ENCODE measurements at regions not wholly inside any gene's neighbourhood (a gene's known extent, or its start where the extent isn't known, plus 50 kb on each side); places are given as distances from the start of the nearest gene placed in this dataset.

- Mint-ChIP-seq H3K4me1 (ENCODE audit: unreplicated experiment) (no peaks in the 10 kb centered on the region), H3K27me3 (ENCODE audit: unreplicated experiment) (peaks cover 37% of the 10 kb centered on the region), H3K36me3 (ENCODE audit: unreplicated experiment) (peaks cover 2% of the 10 kb centered on the region), H3K27ac (ENCODE audit: unreplicated experiment) (no peak overlapping the region), H3K4me3 (ENCODE audit: unreplicated experiment) (no peak overlapping the region), H3K9me3 (ENCODE audit: unreplicated experiment) (no peaks in the 10 kb centered on the region)
- DNase-seq (ENCODE audit: extremely low spot score, unreplicated experiment) = no peak
- TF ChIP-seq CTCF (IDR thresholded peaks at IDR 0.05) = no peak
Observed at GRCh38 chr3:127480196-127480954, 110.2 kb downstream of the TPRA1 start.

- Mint-ChIP-seq H3K36me3 (ENCODE audit: unreplicated experiment) (peaks cover 2% of the 10 kb centered on the region), H3K4me1 (ENCODE audit: unreplicated experiment) (no peaks in the 10 kb centered on the region), H3K27ac (ENCODE audit: unreplicated experiment) (no peak overlapping the region), H3K9me3 (ENCODE audit: unreplicated experiment) (no peaks in the 10 kb centered on the region), H3K4me3 (ENCODE audit: unreplicated experiment) (no peak overlapping the region), H3K27me3 (ENCODE audit: unreplicated experiment) (peaks cover 39% of the 10 kb centered on the region)
- DNase-seq (ENCODE audit: extremely low spot score, unreplicated experiment) = no peak
- no peak for TF ChIP-seq CTCF (IDR thresholded peaks at IDR 0.05)
Observed at GRCh38 chr3:127479449-127479848, 111.1 kb downstream of the TPRA1 start.

GRCh38 chr3:127478922-127479321 lies 111.6 kb downstream of the TPRA1 start:
- H3K4me3 Mint-ChIP-seq (ENCODE audit: unreplicated experiment) = no peak overlapping the region
- DNase-seq (ENCODE audit: extremely low spot score, unreplicated experiment) = no peak
- TF ChIP-seq CTCF (IDR thresholded peaks at IDR 0.05) = no peak
- H3K27me3 Mint-ChIP-seq (ENCODE audit: unreplicated experiment) = peaks cover 40% of the 10 kb centered on the region
- no peak overlapping the region for H3K27ac Mint-ChIP-seq (ENCODE audit: unreplicated experiment)
- H3K9me3 Mint-ChIP-seq (ENCODE audit: unreplicated experiment) = no peaks in the 10 kb centered on the region
- H3K36me3 Mint-ChIP-seq (ENCODE audit: unreplicated experiment) = peaks cover 2% of the 10 kb centered on the region
- H3K4me1 Mint-ChIP-seq (ENCODE audit: unreplicated experiment) = no peaks in the 10 kb centered on the region

- no peak overlapping the region for H3K4me3 Mint-ChIP-seq (ENCODE audit: unreplicated experiment)
- TF ChIP-seq CTCF (IDR thresholded peaks at IDR 0.05) = no peak
- no peaks in the 10 kb centered on the region for H3K9me3 Mint-ChIP-seq (ENCODE audit: unreplicated experiment)
- no peak for DNase-seq (ENCODE audit: extremely low spot score, unreplicated experiment)
- peaks cover 35% of the 10 kb centered on the region for H3K27me3 Mint-ChIP-seq (ENCODE audit: unreplicated experiment)
- H3K27ac Mint-ChIP-seq (ENCODE audit: unreplicated experiment) = no peak overlapping the region
- peaks cover 2% of the 10 kb centered on the region for H3K36me3 Mint-ChIP-seq (ENCODE audit: unreplicated experiment)
- no peaks in the 10 kb centered on the region for H3K4me1 Mint-ChIP-seq (ENCODE audit: unreplicated experiment)
Observed at GRCh38 chr3:127477396-127477795, 113.1 kb downstream of the TPRA1 start.

GRCh38 chr3:127476936-127477335 lies 113.6 kb downstream of the TPRA1 start:
- H3K9me3 Mint-ChIP-seq (ENCODE audit: unreplicated experiment) = no peaks in the 10 kb centered on the region
- no peak overlapping the region for H3K4me3 Mint-ChIP-seq (ENCODE audit: unreplicated experiment)
- H3K4me1 Mint-ChIP-seq (ENCODE audit: unreplicated experiment) = no peaks in the 10 kb centered on the region
- no peak overlapping the region for H3K27ac Mint-ChIP-seq (ENCODE audit: unreplicated experiment)
- TF ChIP-seq CTCF (IDR thresholded peaks at IDR 0.05) = no peak
- peaks cover 2% of the 10 kb centered on the region for H3K36me3 Mint-ChIP-seq (ENCODE audit: unreplicated experiment)
- DNase-seq (ENCODE audit: extremely low spot score, unreplicated experiment) = no peak
- peaks cover 34% of the 10 kb centered on the region for H3K27me3 Mint-ChIP-seq (ENCODE audit: unreplicated experiment)

All from osteocyte (in vitro differentiated cells).